Neural cell (in vitro differentiated cells): ENCODE measurements at regions not wholly inside any gene's neighbourhood (a gene's known extent, or its start where the extent isn't known, plus 50 kb on each side); places are given as distances from the start of the nearest gene placed in this dataset.

Source experiments
- H2AFZ ChIP-seq: fragments of 200-600, 300-800 bp; sonication (generic), shearing (Covaris generic); 2 replicates; pipeline ENCODE4 v1.6.0; 2014; ENCODE audit warnings: low read depth, mild to moderate bottlenecking, antibody characterized with exemption, low read length, moderate library complexity
- H3F3A ChIP-seq: fragments of 200-600 bp; shearing (Covaris generic); 2 replicates; pipeline ENCODE4 v1.6.1; 2016; ENCODE audit warnings: mild to moderate bottlenecking, moderate library complexity, mixed read lengths, antibody characterized with exemption, low read length; ENCODE audit not compliant: insufficient read depth, poor library complexity, severe bottlenecking
- H3K27ac ChIP-seq: fragments of 200-600, 300-800 bp; sonication (generic), shearing (Covaris generic); 2 replicates; pipeline ENCODE4 v1.5.1; 2014; ENCODE audit warnings: mild to moderate bottlenecking, low read length, moderate library complexity
- H3K27me3 ChIP-seq: fragments of 300-800, 200-600 bp; sonication (generic), shearing (Covaris generic); 2 replicates; pipeline ENCODE4 v1.6.0; 2014; ENCODE audit warnings: mild to moderate bottlenecking, low read depth, low read length, moderate library complexity; ENCODE audit not compliant: insufficient read depth
- H3K36me3 ChIP-seq: fragments of 300-800, 200-600 bp; sonication (generic), shearing (Covaris generic); 2 replicates; pipeline ENCODE4 v1.5.1; 2014; ENCODE audit warnings: mild to moderate bottlenecking, antibody characterized with exemption, low read length, moderate library complexity; ENCODE audit not compliant: insufficient read depth
- H3K4me2 ChIP-seq: fragments of 300-800, 200-600 bp; sonication (generic), shearing (Covaris generic); 2 replicates; pipeline ENCODE4 v1.6.0; 2014; ENCODE audit warnings: mild to moderate bottlenecking, low read length
- H3K4me3 ChIP-seq: fragments of 300-800, 200-600 bp; sonication (generic), shearing (Covaris generic); 2 replicates; pipeline ENCODE4 v1.5.1; 2014; ENCODE audit warnings: mild to moderate bottlenecking, low read length, moderate library complexity
- H3K79me2 ChIP-seq: fragments of 200-600 bp; shearing (Covaris generic); replicated peaks from 2 replicates; pipeline ENCODE4 v1.6.0; 2014; ENCODE audit warnings: mild to moderate bottlenecking, low read length, moderate library complexity; ENCODE audit not compliant: insufficient read depth
- H3K9ac ChIP-seq: fragments of 300-800, 200-600 bp; sonication (generic), shearing (Covaris generic); 2 replicates; pipeline ENCODE4 v1.6.1; 2016; ENCODE audit warnings: mild to moderate bottlenecking, low read length, mixed read lengths
- H3K9me2 ChIP-seq: fragments of 200-600 bp; shearing (Covaris generic); 2 replicates; pipeline ENCODE4 v1.6.1; 2016; ENCODE audit warnings: mild to moderate bottlenecking, low read length, mixed read lengths; ENCODE audit not compliant: insufficient read depth
- H3K9me3 ChIP-seq: fragments of 200-600, 300-800 bp; sonication (generic), shearing (Covaris generic); 2 replicates; pipeline ENCODE4 v1.6.1; 2016; ENCODE audit warnings: mild to moderate bottlenecking, mixed run types, low read length, moderate library complexity, mixed read lengths
- H4K20me1 ChIP-seq: fragments of 200-600 bp; shearing (Covaris generic); 2 replicates; pipeline ENCODE4 v1.6.1; 2016; ENCODE audit warnings: mild to moderate bottlenecking, mixed run types; ENCODE audit not compliant: insufficient read depth
- CTCF ChIP-seq: fragments of 450-650 bp; IDR thresholded peaks from 2 replicates; pipeline ENCODE4 v1.5.1; 2014; ENCODE audit warnings: antibody characterized with exemption, mild to moderate bottlenecking, moderate library complexity; ENCODE audit not compliant: poor library complexity, severe bottlenecking
- EP300 ChIP-seq: fragments of 450-650 bp; conservative IDR thresholded peaks from 2 replicates; pipeline ENCODE4 v1.6.1; 2014; ENCODE audit warnings: antibody characterized with exemption, mild to moderate bottlenecking, moderate library complexity; ENCODE audit not compliant: poor library complexity, severe bottlenecking
- EZH2 ChIP-seq: fragments of 200-600, 300-800 bp; shearing (Covaris generic), sonication (generic); IDR thresholded peaks from 2 replicates; pipeline ENCODE4 v1.6.1; 2014; ENCODE audit warnings: antibody characterized with exemption, low read length, borderline replicate concordance, mild to moderate bottlenecking; ENCODE audit not compliant: insufficient read depth, poor library complexity, severe bottlenecking
- MXI1 ChIP-seq: fragments of 450-650 bp; conservative IDR thresholded peaks from 2 replicates; pipeline ENCODE4 v1.6.1; 2014; ENCODE audit warnings: antibody characterized with exemption, mild to moderate bottlenecking; ENCODE audit not compliant: poor library complexity, severe bottlenecking
- POLR2AphosphoS5 ChIP-seq: IDR thresholded peaks from 2 replicates; pipeline ENCODE4 v1.6.1; 2012
- RAD21 ChIP-seq: fragments of 450-650 bp; conservative IDR thresholded peaks from 2 replicates; pipeline ENCODE4 v1.6.1; 2014; ENCODE audit warnings: antibody characterized with exemption, mild to moderate bottlenecking, moderate library complexity
- REST ChIP-seq: IDR thresholded peaks from 2 replicates; pipeline ENCODE4 v1.6.1; 2012; ENCODE audit warnings: borderline replicate concordance
- SMC3 ChIP-seq: fragments of 450-650 bp; conservative IDR thresholded peaks from 2 replicates; pipeline ENCODE4 v1.6.1; 2014; ENCODE audit warnings: antibody characterized with exemption, mild to moderate bottlenecking, moderate library complexity; ENCODE audit not compliant: poor library complexity
- TAF1 ChIP-seq: IDR thresholded peaks from 2 replicates; pipeline ENCODE4 v1.6.1; 2012; ENCODE audit warnings: low read depth

GRCh38 chr4:17329046-17329445 is 182.8 kb downstream of the QDPR start:
- Histone ChIP-seq H3K9me2 (no peaks in the 10 kb centered on the region), H3K36me3 (no peaks in the 10 kb centered on the region), H3K27ac (no peak overlapping the region), H3K4me3 (no peak overlapping the region), H3K79me2 (no peaks in the 10 kb centered on the region), H3K9ac (no peak overlapping the region), H3F3A (no peaks in the 10 kb centered on the region), H2AFZ (no peak overlapping the region), H3K9me3 (no peaks in the 10 kb centered on the region), H3K27me3 (no peaks in the 10 kb centered on the region), H4K20me1 (no peaks in the 10 kb centered on the region), H3K4me2 (no peak overlapping the region)
- TF ChIP-seq TAF1, result no peak
- TF ChIP-seq SMC3, result no peak
- TF ChIP-seq RAD21, result no peak
- no peak for TF ChIP-seq MXI1
- no peak for TF ChIP-seq EZH2
- TF ChIP-seq EP300, result no peak
- TF ChIP-seq POLR2AphosphoS5, result no peak
- TF ChIP-seq REST, result no peak
- no peak for TF ChIP-seq CTCF

GRCh38 chr4:17328141-17328815 is 183.6 kb downstream of the QDPR start:
- H3K36me3 ChIP-seq, result no peaks in the 10 kb centered on the region
- H2AFZ ChIP-seq, result no peak overlapping the region
- TF ChIP-seq SMC3 (no peak), TAF1 (no peak), EZH2 (no peak), REST (no peak), POLR2AphosphoS5 (no peak), MXI1 (no peak), CTCF (no peak), EP300 (no peak)
- H3K79me2 ChIP-seq, result no peaks in the 10 kb centered on the region
- no peak overlapping the region for H3K4me2 ChIP-seq
- H3K27ac ChIP-seq, result no peak overlapping the region
- H3K9ac ChIP-seq, result no peak overlapping the region
- no peak overlapping the region for H3K4me3 ChIP-seq
- H4K20me1 ChIP-seq, result no peaks in the 10 kb centered on the region
- H3K9me2 ChIP-seq, result no peaks in the 10 kb centered on the region
- H3F3A ChIP-seq, result no peaks in the 10 kb centered on the region
- no peaks in the 10 kb centered on the region for H3K27me3 ChIP-seq
- H3K9me3 ChIP-seq, result no peaks in the 10 kb centered on the region
